K562 (cell line): ENCODE measurements at regions not wholly inside any gene's neighbourhood (a gene's known extent, or its start where the extent isn't known, plus 50 kb on each side); places are given as distances from the start of the nearest gene placed in this dataset.
"Not testable (repeated sequence)": the region's sequence is repeated elsewhere in the genome, so short reads cannot be mapped to it uniquely, and the experiment has no call there.

ENCODE experiments used
- ATAC-seq: fragments of 200-7000 bp; cut with Tn5 transposase; 3 replicates; pipeline ENCODE4 v1.9.1; 2020; ENCODE audit warnings: moderate library complexity
- BruUV-seq: library from RNA; stranded (reverse); fragments of 400-500 nt; replicated peaks from 2 replicates; lab custom pipeline; 2021; lab: Mats Ljungman, UMichigan
- CTCF ChIA-PET: fragments of 300-600 bp; formaldehyde crosslinking; extraction: SDS; loops from one replicate; lab custom pipeline; 2021; ENCODE audit warnings: low intra/inter-chr PET ratio; lab: Yijun Ruan, JAX
- POLR2A ChIA-PET: fragments of 300-600, 350-650 bp; sonication (Branson Sonifier 250); formaldehyde crosslinking; extraction: SDS; loops from one replicate; lab custom pipeline; 2021; ENCODE audit warnings: antibody characterized with exemption, inconsistent platforms; lab: Yijun Ruan, JAX
- DNase-seq, 4 experiments: peaks; one replicate each; pipeline versions ENCODE4 v3.0.0 to v3.0.0-alpha.2; 2011 to 2018; ENCODE audit warnings: low spot score in 3 of 4, mixed read lengths in 3 of 4; ENCODE audit errors: extremely low read depth in 1 of 4
- FAIRE-seq: peaks from 2 replicates; lab custom pipeline; 2011; peaks lifted over from hg19 to GRCh38; lab: Jason Lieb, UNC
- H2AFZ ChIP-seq: 2 replicates; pipeline ENCODE4 v1.6.0; 2011; ENCODE audit warnings: low read depth, low read length, control low read depth, inconsistent platforms
- H3K27ac ChIP-seq: fragments of 200-600 bp; 3 replicates; pipeline ENCODE4 v1.8.0; 2011; ENCODE audit warnings: low read depth, mild to moderate bottlenecking, control low read depth, inconsistent platforms, low read length, moderate library complexity, mixed read lengths; ENCODE audit errors: extremely low read depth
- H3K27me3 ChIP-seq, 2 experiments: fragments of 300-600 bp in 1 of 2; 2 replicates in 1 of 2; 3 replicates in 1 of 2; pipeline versions ENCODE4 v1.6.0 to v1.8.0; 2011; ENCODE audit warnings: inconsistent platforms in 2 of 2, low read length in 2 of 2, mild to moderate bottlenecking in 1 of 2, mixed read lengths in 1 of 2, moderate library complexity in 1 of 2; ENCODE audit not compliant: control insufficient read depth in 2 of 2, insufficient read depth in 2 of 2
- H3K36me3 ChIP-seq: fragments of 300-600 bp; 3 replicates; pipeline ENCODE4 v1.8.0; 2011; ENCODE audit warnings: mild to moderate bottlenecking, low read length, inconsistent platforms; ENCODE audit not compliant: control insufficient read depth, insufficient read depth
- H3K4me1 ChIP-seq, 2 experiments: fragments of 200-600 bp in 1 of 2; replicated peaks in 1 of 2; 2 replicates in 1 of 2; 3 replicates in 1 of 2; pipeline versions ENCODE4 v1.5.1 to v1.8.0; 2011; ENCODE audit warnings: inconsistent platforms in 2 of 2, low read length in 2 of 2, mild to moderate bottlenecking in 1 of 2, mixed read lengths in 1 of 2, moderate library complexity in 1 of 2; ENCODE audit not compliant: control insufficient read depth in 2 of 2, insufficient read depth in 2 of 2
- H3K4me2 ChIP-seq: 2 replicates; pipeline ENCODE4 v1.6.1; 2011; ENCODE audit warnings: low read length, control low read depth, inconsistent platforms, mixed read lengths; ENCODE audit not compliant: insufficient read depth
- H3K4me3 ChIP-seq: fragments of 200-600 bp; sonication (generic), shearing (Covaris generic); 2 replicates; pipeline ENCODE4 v1.5.1; 2016; ENCODE audit warnings: control low read depth, inconsistent platforms
- H3K79me2 ChIP-seq: fragments of 200-600 bp; 3 replicates; pipeline ENCODE4 v1.8.0; 2011; ENCODE audit warnings: low read length, inconsistent platforms; ENCODE audit not compliant: control insufficient read depth, insufficient read depth
- H3K9ac ChIP-seq, 2 experiments: 2 replicates each; pipeline versions ENCODE4 v1.6.0 to v1.6.1; 2011; ENCODE audit warnings: low read depth in 2 of 2, low read length in 2 of 2, control low read depth in 1 of 2, inconsistent platforms in 1 of 2, mild to moderate bottlenecking in 1 of 2, mixed read lengths in 1 of 2; ENCODE audit not compliant: insufficient read depth in 1 of 2
- H3K9me1 ChIP-seq: one replicate; pipeline ENCODE4 v1.6.0; 2011; ENCODE audit warnings: inconsistent platforms, mild to moderate bottlenecking, low read length, moderate library complexity; ENCODE audit not compliant: control insufficient read depth, insufficient read depth
- H3K9me3 ChIP-seq: replicated peaks from 2 replicates; pipeline ENCODE4 v1.5.1; 2011; ENCODE audit warnings: low read depth, low read length, inconsistent platforms; ENCODE audit not compliant: control insufficient read depth, insufficient read depth
- H4K20me1 ChIP-seq: replicated peaks from 2 replicates; pipeline ENCODE4 v1.6.1; 2011; ENCODE audit warnings: low read length, inconsistent platforms, mixed read lengths; ENCODE audit not compliant: control insufficient read depth, insufficient read depth
- KAT2B ChIP-seq: IDR thresholded peaks from one replicate; pipeline ENCODE4 v1.6.1; 2012; ENCODE audit warnings: low read depth, mild to moderate bottlenecking, control low read depth, inconsistent platforms, low read length, moderate library complexity
- MLLT1 ChIP-seq, 2 experiments: fragments of 450-650 bp; IDR thresholded peaks; 2 replicates each; pipeline ENCODE4 v1.6.1; 2016
- WGBS: fragments of 100-300 bp; shearing (Covaris generic); methylation state at CpG from one replicate; pipeline ENCODE4 v1.1.6; 2016; ENCODE audit warnings: low coverage, mixed read lengths; ENCODE audit not compliant: insufficient coverage; ENCODE audit errors: missing lambda C conversion rate; 5-methylcytosine and 5-hydroxymethylcytosine counted together
- in situ Hi-C: fragments of 300-500 bp; cut with MboI; formaldehyde crosslinking; loops from 4 replicates; pipeline ENCODE4 v1.15.0; 2018; ENCODE audit warnings: inconsistent platforms, mixed read lengths
- intact Hi-C: fragments of 100-400 bp; cut with micrococcal nuclease; formaldehyde crosslinking; loops from 2 replicates; pipeline ENCODE4 v1.14.2; 2022
- TF ChIP-seq, protein P1 (sequence below), 3 experiments: IDR thresholded peaks in 2 of 3; conservative IDR thresholded peaks in 1 of 3; 2 replicates each; pipeline ENCODE4 v1.5.1; 2011 to 2012; ENCODE audit warnings: low read length in 3 of 3, mild to moderate bottlenecking in 3 of 3, control low read depth in 2 of 3, improper control_type of control experiment in 1 of 3, inconsistent platforms in 1 of 3, low read depth in 1 of 3, mixed read lengths in 1 of 3, moderate library complexity in 1 of 3; ENCODE audit not compliant: insufficient read depth in 2 of 3
- TF ChIP-seq, protein P2 (sequence below): IDR thresholded peaks from 2 replicates; pipeline ENCODE4 v1.6.1; 2011; ENCODE audit warnings: borderline replicate concordance, low read depth, mild to moderate bottlenecking, moderate library complexity, low read length; ENCODE audit not compliant: insufficient read depth, poor library complexity, severe bottlenecking

- WGBS: 28% methylated on average over 3 of the region's 9 CpGs
- H3K9me3 ChIP-seq, H3K4me2 ChIP-seq, H3K9ac ChIP-seq, H3K4me3 ChIP-seq, in situ Hi-C loops, H3K9me1 ChIP-seq, POLR2A ChIA-PET, intact Hi-C loops, FAIRE-seq, H3K4me1 ChIP-seq, H4K20me1 ChIP-seq, H2AFZ ChIP-seq, BruUV-seq, H3K36me3 ChIP-seq, H3K27ac ChIP-seq, H3K27me3 ChIP-seq, H3K79me2 ChIP-seq: not testable (repeated sequence)
- TF ChIP-seq KAT2B (peak; percentile 75), MLLT1 (IDR thresholded peaks at IDR 0.05) (0 out of 4 replicates have a peak, but pooled peaks of 1 of the 2 experiments have one; percentile 51)
- TF ChIP-seq, protein P1, sequence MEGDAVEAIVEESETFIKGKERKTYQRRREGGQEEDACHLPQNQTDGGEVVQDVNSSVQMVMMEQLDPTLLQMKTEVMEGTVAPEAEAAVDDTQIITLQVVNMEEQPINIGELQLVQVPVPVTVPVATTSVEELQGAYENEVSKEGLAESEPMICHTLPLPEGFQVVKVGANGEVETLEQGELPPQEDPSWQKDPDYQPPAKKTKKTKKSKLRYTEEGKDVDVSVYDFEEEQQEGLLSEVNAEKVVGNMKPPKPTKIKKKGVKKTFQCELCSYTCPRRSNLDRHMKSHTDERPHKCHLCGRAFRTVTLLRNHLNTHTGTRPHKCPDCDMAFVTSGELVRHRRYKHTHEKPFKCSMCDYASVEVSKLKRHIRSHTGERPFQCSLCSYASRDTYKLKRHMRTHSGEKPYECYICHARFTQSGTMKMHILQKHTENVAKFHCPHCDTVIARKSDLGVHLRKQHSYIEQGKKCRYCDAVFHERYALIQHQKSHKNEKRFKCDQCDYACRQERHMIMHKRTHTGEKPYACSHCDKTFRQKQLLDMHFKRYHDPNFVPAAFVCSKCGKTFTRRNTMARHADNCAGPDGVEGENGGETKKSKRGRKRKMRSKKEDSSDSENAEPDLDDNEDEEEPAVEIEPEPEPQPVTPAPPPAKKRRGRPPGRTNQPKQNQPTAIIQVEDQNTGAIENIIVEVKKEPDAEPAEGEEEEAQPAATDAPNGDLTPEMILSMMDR (IDR thresholded peaks at IDR 0.05 in 2 of 3, conservative IDR thresholded peaks at IDR 0.05 in 1 of 3; ENCODE audit: insufficient read depth in 2 of 3, low read depth in 1 of 3, low read length in 3 of 3): peak; percentile 87 to 98 (median 87)
- TF ChIP-seq, protein P2, sequence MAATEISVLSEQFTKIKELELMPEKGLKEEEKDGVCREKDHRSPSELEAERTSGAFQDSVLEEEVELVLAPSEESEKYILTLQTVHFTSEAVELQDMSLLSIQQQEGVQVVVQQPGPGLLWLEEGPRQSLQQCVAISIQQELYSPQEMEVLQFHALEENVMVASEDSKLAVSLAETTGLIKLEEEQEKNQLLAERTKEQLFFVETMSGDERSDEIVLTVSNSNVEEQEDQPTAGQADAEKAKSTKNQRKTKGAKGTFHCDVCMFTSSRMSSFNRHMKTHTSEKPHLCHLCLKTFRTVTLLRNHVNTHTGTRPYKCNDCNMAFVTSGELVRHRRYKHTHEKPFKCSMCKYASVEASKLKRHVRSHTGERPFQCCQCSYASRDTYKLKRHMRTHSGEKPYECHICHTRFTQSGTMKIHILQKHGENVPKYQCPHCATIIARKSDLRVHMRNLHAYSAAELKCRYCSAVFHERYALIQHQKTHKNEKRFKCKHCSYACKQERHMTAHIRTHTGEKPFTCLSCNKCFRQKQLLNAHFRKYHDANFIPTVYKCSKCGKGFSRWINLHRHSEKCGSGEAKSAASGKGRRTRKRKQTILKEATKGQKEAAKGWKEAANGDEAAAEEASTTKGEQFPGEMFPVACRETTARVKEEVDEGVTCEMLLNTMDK: peak; percentile 72
- ATAC-seq (peak; percentile 80), DNase-seq (peak; percentile 7 to 44 (median 18))
- CTCF ChIA-PET: interaction anchor here (0.5 kb wide), 1 partner anchor 45 kb away, joined by 4 read pairs; no protein-coding TSS in a partner anchor
These were observed 1092.1 kb downstream of the TMEM121 start for GRCh38 chr14:106618471-106618951.
